ENCODE measurements at regions not wholly inside any gene's neighbourhood (a gene's known extent, or its start where the extent isn't known, plus 50 kb on each side); places are given as distances from the start of the nearest gene placed in this dataset.
A peak's percentile ranks its signal among the peaks of the same experiment; 100 is the strongest.

DNA sequence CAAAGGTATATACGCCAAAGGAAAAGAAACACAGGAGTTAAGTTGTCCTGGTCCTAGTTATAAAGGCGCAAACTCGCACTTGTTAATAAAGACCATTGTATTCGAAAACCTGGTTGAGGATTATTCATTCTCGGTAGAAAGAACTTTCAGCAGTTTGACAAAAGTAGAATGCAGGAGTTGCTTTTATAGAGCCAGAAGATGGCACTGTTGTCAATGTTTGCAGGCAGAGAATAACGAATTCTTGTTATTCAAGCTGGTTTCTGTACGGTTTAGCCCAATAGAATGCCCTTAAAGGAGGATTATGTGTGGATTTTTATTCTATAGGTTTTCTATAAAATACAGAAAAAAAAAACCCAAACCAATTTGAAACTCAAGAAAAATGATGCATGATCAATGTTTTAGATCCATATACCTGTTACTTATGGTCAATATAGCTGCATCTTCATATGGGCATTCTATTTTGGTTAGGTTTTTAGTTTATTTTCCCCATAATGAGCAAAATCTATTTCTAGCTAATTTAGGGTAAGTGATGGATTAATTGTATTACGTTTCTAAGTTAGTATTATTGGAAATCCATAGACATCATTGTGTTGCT is 510.3 kb downstream of the PLCL1 start:
- TF ChIP-seq, protein P1, sequence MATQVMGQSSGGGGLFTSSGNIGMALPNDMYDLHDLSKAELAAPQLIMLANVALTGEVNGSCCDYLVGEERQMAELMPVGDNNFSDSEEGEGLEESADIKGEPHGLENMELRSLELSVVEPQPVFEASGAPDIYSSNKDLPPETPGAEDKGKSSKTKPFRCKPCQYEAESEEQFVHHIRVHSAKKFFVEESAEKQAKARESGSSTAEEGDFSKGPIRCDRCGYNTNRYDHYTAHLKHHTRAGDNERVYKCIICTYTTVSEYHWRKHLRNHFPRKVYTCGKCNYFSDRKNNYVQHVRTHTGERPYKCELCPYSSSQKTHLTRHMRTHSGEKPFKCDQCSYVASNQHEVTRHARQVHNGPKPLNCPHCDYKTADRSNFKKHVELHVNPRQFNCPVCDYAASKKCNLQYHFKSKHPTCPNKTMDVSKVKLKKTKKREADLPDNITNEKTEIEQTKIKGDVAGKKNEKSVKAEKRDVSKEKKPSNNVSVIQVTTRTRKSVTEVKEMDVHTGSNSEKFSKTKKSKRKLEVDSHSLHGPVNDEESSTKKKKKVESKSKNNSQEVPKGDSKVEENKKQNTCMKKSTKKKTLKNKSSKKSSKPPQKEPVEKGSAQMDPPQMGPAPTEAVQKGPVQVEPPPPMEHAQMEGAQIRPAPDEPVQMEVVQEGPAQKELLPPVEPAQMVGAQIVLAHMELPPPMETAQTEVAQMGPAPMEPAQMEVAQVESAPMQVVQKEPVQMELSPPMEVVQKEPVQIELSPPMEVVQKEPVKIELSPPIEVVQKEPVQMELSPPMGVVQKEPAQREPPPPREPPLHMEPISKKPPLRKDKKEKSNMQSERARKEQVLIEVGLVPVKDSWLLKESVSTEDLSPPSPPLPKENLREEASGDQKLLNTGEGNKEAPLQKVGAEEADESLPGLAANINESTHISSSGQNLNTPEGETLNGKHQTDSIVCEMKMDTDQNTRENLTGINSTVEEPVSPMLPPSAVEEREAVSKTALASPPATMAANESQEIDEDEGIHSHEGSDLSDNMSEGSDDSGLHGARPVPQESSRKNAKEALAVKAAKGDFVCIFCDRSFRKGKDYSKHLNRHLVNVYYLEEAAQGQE (IDR thresholded peaks at IDR 0.05; ENCODE audit: low read depth) = no peak
- TF ChIP-seq TCF12 (IDR thresholded peaks at IDR 0.05; ENCODE audit: low read depth) (no peak), EP300 (IDR thresholded peaks at IDR 0.05; ENCODE audit: borderline replicate concordance) (no peak), FOXM1 (IDR thresholded peaks at IDR 0.05; ENCODE audit: borderline replicate concordance, low read depth) (no peak), RAD21 (IDR thresholded peaks at IDR 0.05; ENCODE audit: low read depth) (peak; percentile 60), TAF1 (IDR thresholded peaks at IDR 0.05; ENCODE audit: low read depth) (no peak)

Data from Ishikawa (cell line).